ENCODE measurements at regions not wholly inside any gene's neighbourhood (a gene's known extent, or its start where the extent isn't known, plus 50 kb on each side); places are given as distances from the start of the nearest gene placed in this dataset.

- TF ChIP-seq SPI1 (IDR thresholded peaks at IDR 0.05; ENCODE audit: low read depth, low read length) (no peak), POU2F2 (IDR thresholded peaks at IDR 0.05; ENCODE audit: low read depth, low read length) (no peak), PAX5 (IDR thresholded peaks at IDR 0.05; ENCODE audit: insufficient read depth, low read length, severe bottlenecking) (no peak), POLR2AphosphoS5 (IDR thresholded peaks at IDR 0.05; ENCODE audit: low read depth, low read length) (no peak), TAF1 (IDR thresholded peaks at IDR 0.05; ENCODE audit: low read depth, low read length) (no peak), POLR2A (IDR thresholded peaks at IDR 0.05; ENCODE audit: low read depth, low read length) (no peak)
- FAIRE-seq (no peak), DNase-seq (ENCODE audit: insufficient read length, low spot score) (no peak)
These were observed 90.2 kb upstream of the PRSS58 start for GRCh38 chr7:142348100-142348499.

GRCh38 chr7:142347091-142347490, 89.2 kb upstream of the PRSS58 start:
- no peak for TF ChIP-seq POLR2A (IDR thresholded peaks at IDR 0.05; ENCODE audit: low read depth, low read length)
- TF ChIP-seq POLR2AphosphoS5 (IDR thresholded peaks at IDR 0.05; ENCODE audit: low read depth, low read length) = no peak
- no peak for TF ChIP-seq SPI1 (IDR thresholded peaks at IDR 0.05; ENCODE audit: low read depth, low read length)
- no peak for TF ChIP-seq POU2F2 (IDR thresholded peaks at IDR 0.05; ENCODE audit: low read depth, low read length)
- no peak for TF ChIP-seq TAF1 (IDR thresholded peaks at IDR 0.05; ENCODE audit: low read depth, low read length)
- FAIRE-seq (no peak), DNase-seq (ENCODE audit: insufficient read length, low spot score) (no peak)

GRCh38 chr7:142345811-142346210, 88.0 kb upstream of the PRSS58 start:
- DNase-seq (ENCODE audit: insufficient read length, low spot score) (no peak), FAIRE-seq (no peak)
- no peak for TF ChIP-seq POLR2A (IDR thresholded peaks at IDR 0.05; ENCODE audit: low read depth, low read length)

GRCh38 chr7:142338633-142339501, 81.0 kb upstream of the PRSS58 start:
- DNase-seq (ENCODE audit: insufficient read length, low spot score) = no peak
- no peak for FAIRE-seq
- TF ChIP-seq PAX5 (IDR thresholded peaks at IDR 0.05; ENCODE audit: insufficient read depth, low read length, severe bottlenecking) (no peak), SPI1 (IDR thresholded peaks at IDR 0.05; ENCODE audit: low read depth, low read length) (no peak), TAF1 (IDR thresholded peaks at IDR 0.05; ENCODE audit: low read depth, low read length) (no peak), POLR2AphosphoS5 (IDR thresholded peaks at IDR 0.05; ENCODE audit: low read depth, low read length) (no peak), POLR2A (IDR thresholded peaks at IDR 0.05; ENCODE audit: low read depth, low read length) (no peak), POU2F2 (IDR thresholded peaks at IDR 0.05; ENCODE audit: low read depth, low read length) (no peak)

- no peak for DNase-seq (ENCODE audit: insufficient read length, low spot score)
- TF ChIP-seq POLR2AphosphoS5 (IDR thresholded peaks at IDR 0.05; ENCODE audit: low read depth, low read length) (no peak), POU2F2 (IDR thresholded peaks at IDR 0.05; ENCODE audit: low read depth, low read length) (no peak), TAF1 (IDR thresholded peaks at IDR 0.05; ENCODE audit: low read depth, low read length) (no peak), SPI1 (IDR thresholded peaks at IDR 0.05; ENCODE audit: low read depth, low read length) (no peak), PAX5 (IDR thresholded peaks at IDR 0.05; ENCODE audit: insufficient read depth, low read length, severe bottlenecking) (no peak), POLR2A (IDR thresholded peaks at IDR 0.05; ENCODE audit: low read depth, low read length) (no peak)
- FAIRE-seq = no peak
These were observed 79.5 kb upstream of the PRSS58 start for GRCh38 chr7:142337054-142338001.

- FAIRE-seq (no peak), DNase-seq (ENCODE audit: insufficient read length, low spot score) (no peak)
- TF ChIP-seq TAF1 (IDR thresholded peaks at IDR 0.05; ENCODE audit: low read depth, low read length) = no peak
- TF ChIP-seq POLR2AphosphoS5 (IDR thresholded peaks at IDR 0.05; ENCODE audit: low read depth, low read length) = no peak
These were observed 76.9 kb upstream of the PRSS58 start for GRCh38 chr7:142334806-142335205.

GRCh38 chr7:142334236-142334635, 76.4 kb upstream of the PRSS58 start:
- FAIRE-seq (no peak), DNase-seq (ENCODE audit: insufficient read length, low spot score) (no peak)
- TF ChIP-seq POU2F2 (IDR thresholded peaks at IDR 0.05; ENCODE audit: low read depth, low read length) (no peak), POLR2A (IDR thresholded peaks at IDR 0.05; ENCODE audit: low read depth, low read length) (no peak), PAX5 (IDR thresholded peaks at IDR 0.05; ENCODE audit: insufficient read depth, low read length, severe bottlenecking) (no peak), POLR2AphosphoS5 (IDR thresholded peaks at IDR 0.05; ENCODE audit: low read depth, low read length) (no peak), TAF1 (IDR thresholded peaks at IDR 0.05; ENCODE audit: low read depth, low read length) (no peak), SPI1 (IDR thresholded peaks at IDR 0.05; ENCODE audit: low read depth, low read length) (no peak)

- TF ChIP-seq PAX5 (IDR thresholded peaks at IDR 0.05; ENCODE audit: insufficient read depth, low read length, severe bottlenecking) (no peak), POLR2AphosphoS5 (IDR thresholded peaks at IDR 0.05; ENCODE audit: low read depth, low read length) (no peak), POLR2A (IDR thresholded peaks at IDR 0.05; ENCODE audit: low read depth, low read length) (no peak), POU2F2 (IDR thresholded peaks at IDR 0.05; ENCODE audit: low read depth, low read length) (no peak), SPI1 (IDR thresholded peaks at IDR 0.05; ENCODE audit: low read depth, low read length) (no peak), TAF1 (IDR thresholded peaks at IDR 0.05; ENCODE audit: low read depth, low read length) (no peak)
- DNase-seq (ENCODE audit: insufficient read length, low spot score) (no peak), FAIRE-seq (no peak)
These were observed 74.6 kb upstream of the PRSS58 start for GRCh38 chr7:142332421-142332820.

GRCh38 chr7:142331941-142332340, 74.1 kb upstream of the PRSS58 start:
- no peak for FAIRE-seq
- DNase-seq (ENCODE audit: insufficient read length, low spot score) = no peak
- TF ChIP-seq POLR2AphosphoS5 (IDR thresholded peaks at IDR 0.05; ENCODE audit: low read depth, low read length) = no peak
- TF ChIP-seq SPI1 (IDR thresholded peaks at IDR 0.05; ENCODE audit: low read depth, low read length) = no peak
